ENCODE measurements at regions not wholly inside any gene's neighbourhood (a gene's known extent, or its start where the extent isn't known, plus 50 kb on each side); places are given as distances from the start of the nearest gene placed in this dataset.

GRCh38 chr12:92029902-92030586 lies 115.6 kb downstream of the BTG1 start:
- DNase-seq, result no peak

GRCh38 chr12:92029136-92029535 lies 116.5 kb downstream of the BTG1 start:
- no peak for DNase-seq

- DNase-seq, result no peak
Observed at GRCh38 chr12:92028441-92028709, 117.3 kb downstream of the BTG1 start.

- DNase-seq, result no peak
Observed at GRCh38 chr12:92027701-92028440, 117.8 kb downstream of the BTG1 start.

GRCh38 chr12:92027243-92027642 lies 118.4 kb downstream of the BTG1 start:
- no peak for DNase-seq

- DNase-seq, result no peak
Observed at GRCh38 chr12:92025462-92026207, 120.0 kb downstream of the BTG1 start.

- DNase-seq, result no peak
Observed at GRCh38 chr12:92022093-92022492, 123.6 kb downstream of the BTG1 start.

- no peak for DNase-seq
Observed at GRCh38 chr12:92021666-92022035, 124.0 kb downstream of the BTG1 start.

GRCh38 chr12:92020983-92021665 lies 124.5 kb downstream of the BTG1 start:
- DNase-seq, result no peak

GRCh38 chr12:92019491-92020277 lies 126.0 kb downstream of the BTG1 start:
- no peak for DNase-seq

- DNase-seq, result no peak
Observed at GRCh38 chr12:92012691-92013090, 133.0 kb downstream of the BTG1 start.

GRCh38 chr12:92010853-92011701 lies 134.6 kb downstream of the BTG1 start:
- DNase-seq, result no peak

GRCh38 chr12:92010368-92010767 lies 135.3 kb downstream of the BTG1 start:
- DNase-seq, result no peak

- no peak for DNase-seq
Observed at GRCh38 chr12:92008345-92008744, 137.3 kb downstream of the BTG1 start.

- no peak for DNase-seq
Observed at GRCh38 chr12:92007787-92008186, 137.9 kb downstream of the BTG1 start.

- no peak for DNase-seq
Observed at GRCh38 chr12:92003701-92004100, 141.9 kb downstream of the BTG1 start.

- DNase-seq, result no peak
Observed at GRCh38 chr12:92002673-92003382, 142.8 kb downstream of the BTG1 start.

GRCh38 chr12:92002195-92002649 lies 143.4 kb downstream of the BTG1 start:
- no peak for DNase-seq

- DNase-seq, result no peak
Observed at GRCh38 chr12:92000597-92000996, 145.0 kb downstream of the BTG1 start.

- DNase-seq, result no peak
Observed at GRCh38 chr12:91999823-92000222, 145.8 kb downstream of the BTG1 start.

- DNase-seq, result no peak
Observed at GRCh38 chr12:91998316-91998715, 147.3 kb downstream of the BTG1 start.
